Activated T-cell treated with anti-CD3 and anti-CD28 coated beads for 24 hours (primary cell): ENCODE measurements at regions not wholly inside any gene's neighbourhood (a gene's known extent, or its start where the extent isn't known, plus 50 kb on each side); places are given as distances from the start of the nearest gene placed in this dataset.
"Not testable (repeated sequence)": the region's sequence is repeated elsewhere in the genome, so short reads cannot be mapped to it uniquely, and the experiment has no call there.

ENCODE experiments used
- DNase-seq: peaks from one replicate; pipeline ENCODE4 v3.0.0-alpha.2; 2020; ENCODE audit warnings: low read depth

DNA sequence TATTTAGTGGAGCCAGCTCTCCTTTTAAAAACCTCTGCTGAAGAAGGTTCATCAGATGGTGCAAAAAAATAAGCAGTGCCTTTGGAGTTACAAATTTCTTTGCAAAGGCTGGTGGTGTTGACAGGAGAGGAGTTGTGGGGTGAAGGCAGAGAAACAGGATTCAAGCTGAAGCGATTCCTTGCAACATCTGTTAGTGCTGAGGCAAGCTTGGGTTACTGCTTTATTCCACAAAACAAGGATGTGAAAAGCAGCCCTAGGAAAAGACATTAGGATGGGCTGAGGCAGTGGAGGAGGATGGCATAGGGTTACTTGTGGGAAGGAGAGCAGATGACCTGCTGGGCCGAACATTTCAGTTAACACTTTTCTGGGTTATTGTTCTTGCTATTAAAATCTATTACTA lies 390.7 kb downstream of the DLEU7 start:
- no peak for DNase-seq

GRCh38 chr13:50453188-50453587 lies 390.3 kb downstream of the DLEU7 start:
- no peak for DNase-seq

- DNase-seq = no peak
Measured at GRCh38 chr13:50456111-50456510, 387.4 kb downstream of the DLEU7 start.

DNA sequence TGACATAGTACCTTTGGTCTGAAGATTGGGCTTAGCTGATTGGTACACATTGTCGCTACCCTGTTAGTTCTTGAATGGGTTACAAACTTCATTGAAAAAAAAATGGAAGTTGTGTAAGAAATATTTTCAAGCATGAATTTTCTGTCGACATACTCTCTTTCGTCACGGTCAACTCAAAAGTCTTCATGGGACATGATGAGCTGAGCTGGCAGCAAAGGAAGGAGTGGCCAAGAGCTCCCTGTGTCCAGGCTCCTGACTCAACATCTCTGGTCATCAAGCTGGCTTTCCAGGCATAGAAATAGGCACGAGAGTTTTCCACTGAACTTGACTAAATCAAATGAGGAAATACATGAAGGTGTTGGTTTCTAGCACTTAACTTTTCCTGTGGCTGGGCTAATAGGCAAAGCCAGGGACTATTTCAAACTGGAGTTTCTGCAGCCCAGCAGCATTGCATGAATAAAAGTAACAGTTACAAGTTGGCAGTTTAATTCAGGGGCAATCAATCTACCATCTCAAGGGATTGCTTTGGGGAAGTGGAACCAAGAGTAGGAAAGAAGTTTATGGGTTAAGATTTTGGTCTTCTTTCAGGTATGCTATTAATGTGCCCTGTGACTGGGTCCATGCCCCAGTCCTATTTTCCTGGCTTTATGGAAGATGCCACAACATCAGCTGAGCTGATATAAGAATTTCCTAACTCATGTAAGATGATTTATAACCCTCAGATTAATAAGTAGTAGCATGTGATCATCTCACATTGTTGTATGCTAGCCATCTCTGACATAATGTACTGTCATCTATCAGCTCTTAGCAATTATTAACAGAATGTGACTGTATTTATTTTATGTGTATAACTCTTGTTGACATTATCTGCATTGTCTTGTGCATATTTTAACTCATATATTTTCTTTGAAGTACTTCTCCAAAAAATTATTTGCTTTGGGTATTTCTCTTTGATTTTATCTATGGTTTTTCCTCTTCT lies 385.8 kb downstream of the DLEU7 start:
- DNase-seq = no peak

GRCh38 chr13:50459046-50459445 lies 384.4 kb downstream of the DLEU7 start:
- no peak for DNase-seq

DNA sequence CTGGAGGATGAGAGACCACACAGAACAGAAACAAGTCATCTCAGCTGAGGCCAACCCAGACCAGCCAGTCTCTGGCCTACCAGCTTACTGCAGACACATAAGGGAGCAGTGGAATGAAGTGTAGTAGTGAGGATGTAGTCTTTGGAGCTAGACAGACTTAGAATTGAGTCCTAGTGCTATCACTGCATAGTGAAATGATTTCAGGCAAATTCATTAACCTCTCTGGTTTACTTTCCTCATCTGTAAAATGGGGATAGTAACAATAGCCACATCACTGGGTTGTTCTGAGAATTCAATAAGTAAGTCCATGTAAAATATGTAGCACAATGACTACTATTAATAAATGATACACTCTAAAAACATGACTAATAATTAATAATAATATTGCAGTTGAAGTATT lies 383.8 kb downstream of the DLEU7 start:
- no peak for DNase-seq

DNA sequence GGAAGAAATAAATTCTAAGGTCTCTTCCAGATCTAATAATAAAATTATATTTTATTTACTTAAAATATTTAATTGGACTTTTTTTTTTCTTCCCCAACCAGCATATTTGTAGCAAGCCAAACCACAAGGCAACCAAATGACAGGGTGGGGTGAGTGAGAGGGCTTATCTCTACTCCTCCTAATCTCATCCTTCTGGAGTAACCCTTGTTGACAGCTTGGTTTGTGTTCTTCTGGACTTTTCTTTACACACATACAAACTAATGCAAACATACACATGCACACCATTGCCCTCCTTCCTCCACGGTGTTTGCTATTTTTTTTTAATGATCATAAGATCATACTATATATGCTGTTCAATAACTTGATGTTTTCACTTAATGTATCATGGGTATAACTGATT lies 383.1 kb downstream of the DLEU7 start:
- no peak for DNase-seq

DNA sequence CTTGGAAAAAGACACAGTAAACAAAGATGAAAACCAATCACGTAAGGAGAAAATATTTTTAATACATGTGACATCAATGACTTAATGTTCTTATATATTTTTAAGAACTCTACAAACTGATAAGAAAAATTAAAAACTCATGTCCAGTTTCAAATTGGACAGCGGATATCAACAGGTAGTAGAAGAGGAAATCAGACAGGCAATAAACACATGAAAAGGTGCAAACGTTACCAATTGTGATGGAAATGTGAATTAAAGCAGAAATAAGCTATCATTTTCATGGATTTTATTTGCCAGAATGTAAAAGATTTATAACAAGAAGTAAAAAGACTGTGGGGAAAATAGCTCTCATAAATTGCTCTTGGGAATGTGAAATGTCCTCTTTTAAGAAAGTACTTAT lies 382.3 kb downstream of the DLEU7 start:
- no peak for DNase-seq

- no peak for DNase-seq
Measured at GRCh38 chr13:50463719-50464118, 379.8 kb downstream of the DLEU7 start.

DNA sequence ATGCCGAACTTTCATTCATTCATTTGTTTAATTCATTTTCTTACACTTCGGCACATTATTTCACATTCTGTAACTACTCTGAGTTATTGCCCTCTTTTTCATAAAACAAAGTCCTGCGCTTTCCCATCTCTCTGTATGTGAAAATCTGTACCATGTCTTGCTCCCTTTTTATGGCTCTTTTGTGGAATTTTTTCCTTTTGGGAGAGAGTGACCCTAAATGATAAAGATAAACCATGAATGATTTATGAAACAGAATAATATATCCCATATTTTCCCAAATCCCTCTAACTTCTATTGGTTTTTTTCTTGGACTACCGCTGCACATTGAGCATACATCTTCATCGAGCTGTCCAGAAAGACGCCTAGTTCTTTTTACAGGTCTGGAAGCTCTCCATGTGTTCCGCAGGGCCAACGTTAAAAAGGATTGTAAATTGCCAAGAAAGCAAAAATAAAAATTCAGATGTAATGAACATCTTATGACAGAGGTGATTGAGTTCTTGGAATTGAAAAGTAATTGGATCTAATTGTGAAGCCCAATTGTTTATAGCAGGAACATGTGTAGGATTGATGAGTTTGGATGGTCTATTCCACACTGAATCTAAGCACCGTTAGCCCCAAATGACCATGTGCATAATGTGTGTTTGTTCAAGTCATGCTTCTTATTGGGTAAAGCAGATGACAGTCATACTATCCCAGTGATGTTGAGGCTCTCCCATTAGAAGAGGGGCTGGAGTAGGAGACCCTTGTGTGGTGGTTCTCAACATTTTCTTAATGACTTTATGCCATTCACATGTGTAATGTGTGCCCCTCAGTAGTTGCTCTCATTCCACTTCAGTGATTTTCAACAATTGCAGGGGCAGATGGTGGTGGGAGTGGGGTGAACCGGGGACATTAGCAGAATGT lies 378.9 kb downstream of the DLEU7 start:
- DNase-seq = no peak

GRCh38 chr13:50466456-50466855 lies 377.0 kb downstream of the DLEU7 start:
- DNase-seq = no peak

DNA sequence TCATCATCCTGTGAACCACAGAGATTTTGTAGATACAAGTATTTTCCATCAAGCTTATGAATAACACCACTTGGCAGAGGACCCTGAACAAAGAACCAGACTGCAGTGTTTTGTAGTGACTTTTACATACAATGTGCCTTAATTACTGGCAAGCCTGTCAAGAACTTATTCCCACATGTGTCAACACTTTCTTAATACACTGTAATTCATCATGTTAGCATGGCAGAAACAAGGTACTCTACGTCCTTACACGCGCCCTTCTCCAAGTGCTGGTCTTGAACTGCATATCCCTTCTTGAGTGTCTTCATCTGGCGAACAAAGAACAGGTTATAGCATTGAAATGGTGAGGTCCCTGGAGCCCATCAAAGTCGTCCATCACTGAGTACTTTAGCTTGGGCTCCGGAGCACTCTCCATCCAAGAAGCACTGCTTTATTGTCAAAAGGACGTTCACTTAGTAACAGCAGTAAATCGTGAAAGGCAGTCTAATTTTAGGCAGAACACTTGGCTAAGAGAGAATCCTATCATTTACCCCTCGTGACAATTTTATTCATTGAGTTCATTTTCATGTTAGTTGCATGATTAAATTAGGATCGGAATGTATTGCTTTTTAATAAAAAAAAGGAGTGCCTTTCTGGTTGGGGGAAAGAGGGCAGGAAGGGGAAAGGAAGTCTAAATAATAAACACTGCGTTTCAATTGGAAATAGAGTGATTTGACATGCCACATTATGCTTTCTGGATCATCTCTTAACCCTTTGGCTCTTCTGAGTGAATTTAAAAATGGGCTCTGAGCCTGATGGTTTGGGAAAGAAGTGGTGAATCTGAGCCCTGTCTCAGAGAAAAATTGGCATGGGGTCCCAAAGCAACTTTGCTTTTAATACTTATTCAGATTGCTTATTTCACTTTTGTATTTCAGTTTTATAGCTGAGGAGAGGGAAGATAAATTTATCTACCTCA lies 376.1 kb downstream of the DLEU7 start:
- DNase-seq = no peak

DNA sequence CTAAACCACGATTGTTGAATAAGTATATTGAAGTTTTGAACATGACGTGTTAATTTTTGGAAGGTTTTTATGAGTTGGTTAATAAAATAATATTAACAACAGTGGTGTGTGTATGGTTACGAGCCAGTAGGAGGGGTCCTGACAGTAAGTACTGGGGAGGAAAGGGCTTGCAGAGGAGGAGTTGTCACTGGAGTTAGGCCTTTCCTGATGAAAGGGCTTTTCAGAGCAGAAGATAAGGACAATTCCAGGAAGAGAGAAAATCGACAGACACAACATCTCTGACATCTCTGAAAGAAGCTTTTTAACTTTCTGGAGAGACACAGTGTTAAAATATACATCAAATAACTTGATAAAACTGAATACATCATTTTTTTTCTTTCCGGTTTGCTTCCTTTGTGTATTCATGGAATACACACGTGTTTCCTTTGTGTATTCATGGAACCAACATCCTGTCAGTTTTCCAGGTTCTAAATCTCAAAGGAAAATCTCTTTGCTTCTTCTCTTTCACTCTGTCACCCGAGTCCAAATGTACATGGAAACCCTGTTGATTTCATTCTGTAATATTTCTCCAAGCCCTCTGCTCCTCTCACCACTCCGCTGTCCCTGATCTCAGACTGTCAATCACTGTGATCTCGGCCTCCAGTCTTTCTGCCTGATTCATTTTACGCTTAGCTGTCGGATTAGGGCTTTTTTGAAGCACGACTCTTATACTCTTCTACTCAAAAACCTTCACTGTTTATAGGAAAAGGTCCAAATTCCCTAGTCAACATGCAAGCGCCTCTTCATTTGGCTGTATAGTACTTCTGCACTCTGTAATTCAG lies 374.4 kb downstream of the DLEU7 start:
- DNase-seq = no peak

DNA sequence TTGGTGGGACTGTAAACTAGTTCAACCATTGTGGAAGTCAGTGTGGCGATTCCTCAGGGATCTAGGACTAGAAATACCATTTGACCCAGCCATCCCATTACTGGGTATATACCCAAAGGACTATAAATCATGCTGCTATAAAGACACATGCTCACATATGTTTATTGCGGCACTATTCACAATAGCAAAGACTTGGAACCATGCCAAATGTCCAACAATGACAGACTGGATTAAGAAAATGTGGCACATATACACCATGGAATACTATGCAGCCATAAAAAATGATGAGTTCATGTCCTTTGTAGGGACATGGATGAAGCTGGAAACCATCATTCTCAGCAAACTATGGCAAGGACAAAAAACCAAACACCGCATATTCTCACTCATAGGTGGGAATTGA lies 370.4 kb downstream of the DLEU7 start:
- not testable (repeated sequence) for DNase-seq

DNA sequence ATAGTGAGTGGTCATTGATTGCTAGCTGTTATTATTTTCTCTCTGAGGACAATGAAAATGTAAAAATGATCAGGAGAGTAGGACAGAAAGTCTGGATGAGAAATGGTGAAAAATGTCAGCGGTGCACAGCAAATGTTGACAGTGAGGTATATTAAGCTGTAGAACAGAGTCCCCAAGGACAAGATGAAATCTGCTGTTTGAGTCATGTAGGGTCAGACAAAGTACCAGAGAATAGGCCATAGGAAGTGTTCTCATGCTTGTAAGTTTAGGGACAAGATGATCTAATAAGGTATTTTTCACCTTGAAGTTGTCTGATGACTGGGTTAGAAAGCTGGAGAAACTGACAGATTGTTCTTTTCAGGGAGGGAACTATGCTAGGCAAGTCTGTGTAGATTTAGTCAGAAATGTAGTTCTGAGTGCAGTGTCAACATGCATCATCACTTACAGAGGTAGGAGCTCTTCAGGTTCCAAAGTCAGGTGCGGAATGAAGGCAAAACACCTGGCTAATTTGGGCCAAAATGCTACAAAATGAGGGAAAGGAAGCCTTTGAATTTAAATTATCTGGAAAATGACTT lies 369.3 kb downstream of the DLEU7 start:
- DNase-seq = no peak

DNA sequence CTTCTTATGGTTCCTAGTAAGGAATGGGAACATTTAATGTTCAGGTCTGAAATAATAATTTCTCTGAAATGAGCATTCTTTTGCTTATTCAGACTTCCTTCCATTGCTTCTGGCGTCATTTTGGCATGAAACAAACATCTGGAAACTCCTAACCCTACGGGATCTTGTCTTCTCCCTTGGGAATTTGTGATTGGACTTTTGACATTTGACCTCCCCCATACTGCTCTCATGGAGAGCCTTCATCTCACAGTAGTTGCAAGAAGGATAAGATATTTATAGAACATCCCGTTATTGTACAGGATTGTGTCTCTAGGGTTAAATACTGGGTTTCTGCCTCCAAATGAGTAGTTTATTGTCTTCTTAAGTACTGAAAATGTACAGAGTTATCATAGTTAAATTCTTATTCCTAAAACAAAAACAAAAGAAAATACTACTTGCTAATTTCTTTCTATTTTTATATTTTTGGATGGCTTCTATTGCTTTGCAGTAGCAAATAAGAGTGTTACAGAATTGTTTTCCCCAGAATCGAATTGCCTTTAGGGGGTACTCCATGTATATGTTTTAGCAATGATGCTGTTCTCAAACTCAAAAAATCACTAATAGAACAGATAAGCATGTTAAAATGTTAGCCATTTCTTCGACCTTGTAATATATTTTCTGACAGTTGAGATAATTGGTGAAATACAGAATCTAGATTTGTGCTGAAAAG lies 366.8 kb downstream of the DLEU7 start:
- DNase-seq = no peak

- DNase-seq = no peak
Measured at GRCh38 chr13:50481936-50482335, 361.6 kb downstream of the DLEU7 start.

GRCh38 chr13:50483416-50483815 lies 360.1 kb downstream of the DLEU7 start:
- DNase-seq = no peak

DNA sequence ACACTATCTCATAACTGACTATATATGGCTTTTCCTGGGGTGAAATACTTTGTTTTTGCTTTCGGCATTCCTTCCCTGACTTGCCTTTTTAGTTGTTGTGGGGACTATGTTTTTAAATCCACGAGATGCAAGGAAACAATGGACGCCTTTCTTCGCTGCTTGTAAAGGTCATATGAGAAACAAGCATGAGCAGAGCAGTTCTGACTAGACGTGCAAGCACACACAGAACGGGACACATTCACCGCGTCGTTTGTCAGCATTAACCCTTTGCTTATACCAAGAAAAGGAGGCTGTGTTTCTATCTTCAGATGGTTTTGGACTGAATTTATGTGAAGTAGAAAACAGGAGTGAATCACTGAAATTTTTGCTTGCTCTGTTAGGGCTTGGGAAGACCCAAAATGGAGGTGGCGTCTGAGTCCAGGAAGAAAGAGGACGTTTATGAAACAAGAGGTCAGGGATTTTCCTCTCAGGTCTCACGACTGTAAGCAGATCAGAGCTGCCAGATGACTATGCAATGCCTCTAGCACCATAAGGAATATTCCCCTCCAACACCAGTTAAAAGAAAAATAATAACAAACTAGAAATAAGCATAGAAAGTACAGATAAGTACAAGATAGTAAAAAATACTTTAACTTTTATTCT lies 358.9 kb downstream of the DLEU7 start:
- DNase-seq = no peak
